ENCODE measurements at regions not wholly inside any gene's neighbourhood (a gene's known extent, or its start where the extent isn't known, plus 50 kb on each side); places are given as distances from the start of the nearest gene placed in this dataset.

GRCh38 chr18:71873695-71874094 is 670.4 kb downstream of the CBLN2 start:
- no peak for DNase-seq

- DNase-seq: no peak
Measured at GRCh38 chr18:71865888-71866287, 678.3 kb downstream of the CBLN2 start.

- DNase-seq: no peak
Measured at GRCh38 chr18:71850602-71851001, 693.5 kb downstream of the CBLN2 start.

- no peak for DNase-seq
Measured at GRCh38 chr18:71849407-71849806, 694.7 kb downstream of the CBLN2 start.

DNA sequence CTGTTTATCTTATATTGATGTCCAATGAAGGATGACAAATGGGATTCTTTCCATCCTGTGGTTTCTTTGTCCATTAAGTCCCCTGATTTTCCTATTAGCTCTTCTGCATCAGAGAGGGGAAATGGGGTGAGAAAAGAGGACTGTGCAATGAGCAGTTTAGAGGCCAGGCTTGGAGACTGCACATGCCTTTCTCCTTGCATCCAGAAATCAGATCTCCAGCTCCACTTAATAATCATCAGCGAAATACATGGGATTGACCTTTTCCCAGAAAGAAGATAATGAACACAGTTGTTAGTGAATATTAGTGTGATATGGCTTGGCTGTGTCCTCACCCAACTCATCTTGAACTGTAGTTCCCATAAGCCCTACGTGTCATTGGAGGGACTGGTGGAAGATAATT is 697.4 kb downstream of the CBLN2 start:
- no peak for DNase-seq

DNA sequence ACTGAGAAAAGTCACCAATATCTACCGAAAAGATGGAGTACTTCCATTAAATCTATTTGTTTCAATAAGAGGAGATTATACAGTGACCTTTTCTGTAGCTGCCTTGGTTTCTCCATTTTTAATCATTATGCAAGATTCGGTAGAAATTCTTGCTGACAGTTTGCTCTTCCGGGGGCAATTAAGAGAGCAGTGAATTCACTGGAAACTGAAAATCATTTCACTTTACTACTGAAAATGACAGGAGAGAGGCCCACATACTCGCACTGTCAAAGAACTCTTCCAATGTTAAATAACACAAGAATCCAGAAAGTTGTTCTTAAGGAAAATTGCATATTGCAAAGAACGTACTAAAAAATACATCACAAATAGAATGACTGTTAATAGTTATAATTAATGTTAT is 699.3 kb downstream of the CBLN2 start:
- DNase-seq: no peak

- no peak for DNase-seq
Measured at GRCh38 chr18:71842666-71843065, 701.5 kb downstream of the CBLN2 start.

- no peak for DNase-seq
Measured at GRCh38 chr18:71837547-71837946, 706.6 kb downstream of the CBLN2 start.

GRCh38 chr18:71832946-71833617 is 711.1 kb downstream of the CBLN2 start:
- no peak for DNase-seq

- DNase-seq: no peak
Measured at GRCh38 chr18:71831039-71831438, 713.1 kb downstream of the CBLN2 start.

- DNase-seq: no peak
Measured at GRCh38 chr18:71827301-71827700, 716.8 kb downstream of the CBLN2 start.

DNA sequence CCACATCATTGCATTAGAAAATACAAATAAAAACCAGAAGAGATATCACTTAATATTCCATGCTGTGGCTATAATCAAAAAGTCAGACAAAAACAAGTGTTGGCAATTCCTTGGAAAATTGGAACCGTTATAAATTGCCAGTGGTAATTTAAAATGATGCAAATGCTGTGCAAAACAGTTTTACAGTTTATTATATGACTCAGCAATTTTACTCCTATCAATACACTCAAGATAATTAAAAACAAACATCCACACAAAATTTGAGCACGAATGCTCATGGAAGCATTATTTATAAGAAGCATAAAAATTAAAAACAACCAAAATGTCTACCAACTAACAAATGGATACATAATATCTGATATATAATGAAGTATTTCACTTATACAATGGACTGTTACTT is 728.8 kb downstream of the CBLN2 start:
- no peak for DNase-seq

DNA sequence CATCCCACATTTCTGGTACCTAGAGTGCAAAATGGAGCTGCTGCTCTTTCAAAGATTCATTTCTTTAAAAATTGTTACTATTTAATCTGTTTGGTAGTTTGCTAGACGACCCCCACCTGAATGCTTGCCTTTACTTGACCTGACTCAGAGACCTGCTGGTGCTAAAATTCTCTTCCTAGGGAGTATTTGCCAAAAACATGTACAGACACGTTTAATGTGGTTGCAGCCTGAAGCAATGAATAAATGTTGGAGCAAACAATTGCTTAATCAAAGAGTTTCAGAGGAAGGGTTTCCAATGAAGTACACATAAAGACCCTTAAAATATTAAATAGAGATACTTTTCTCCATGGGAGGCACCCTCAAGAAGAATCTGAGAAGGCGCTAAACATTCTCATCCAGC is 734.4 kb downstream of the CBLN2 start:
- DNase-seq: no peak

DNA sequence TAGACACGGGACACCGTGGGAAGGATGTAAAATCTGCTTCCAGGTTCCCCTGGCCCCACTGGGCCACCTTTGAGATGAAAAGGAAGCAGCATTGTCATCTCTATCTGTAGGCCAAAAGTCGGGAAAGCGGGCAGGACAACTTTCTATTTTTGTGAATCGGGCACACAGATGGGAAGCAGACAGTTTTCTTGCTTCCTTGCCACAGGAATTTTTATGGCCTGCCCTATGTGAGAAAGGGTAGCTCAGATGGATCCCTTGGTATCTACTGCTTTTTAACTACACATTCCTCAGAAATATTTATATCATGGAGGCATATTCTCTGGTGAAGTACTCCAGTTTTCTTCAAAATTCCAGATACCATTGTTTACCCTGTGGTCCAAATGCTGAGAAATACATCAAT is 735.5 kb downstream of the CBLN2 start:
- no peak for DNase-seq

DNA sequence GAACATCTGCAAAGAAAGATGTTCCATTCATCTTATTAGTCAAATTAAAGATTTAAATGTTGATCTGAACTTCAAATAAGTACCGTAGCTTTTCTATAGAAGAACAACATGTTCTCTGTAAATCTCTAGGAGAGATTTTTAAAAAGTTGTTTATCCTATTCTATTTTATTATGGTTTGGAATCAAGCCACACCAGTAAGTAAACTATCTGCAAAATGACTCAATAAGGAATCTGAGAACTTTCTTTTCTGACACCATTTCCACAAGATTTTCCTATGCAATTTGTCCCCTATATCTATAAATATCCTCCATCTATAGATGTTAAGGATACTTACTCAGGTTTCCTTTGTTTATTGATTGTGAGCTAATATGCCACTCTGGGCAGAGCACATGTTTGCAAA is 736.6 kb downstream of the CBLN2 start:
- no peak for DNase-seq

DNA sequence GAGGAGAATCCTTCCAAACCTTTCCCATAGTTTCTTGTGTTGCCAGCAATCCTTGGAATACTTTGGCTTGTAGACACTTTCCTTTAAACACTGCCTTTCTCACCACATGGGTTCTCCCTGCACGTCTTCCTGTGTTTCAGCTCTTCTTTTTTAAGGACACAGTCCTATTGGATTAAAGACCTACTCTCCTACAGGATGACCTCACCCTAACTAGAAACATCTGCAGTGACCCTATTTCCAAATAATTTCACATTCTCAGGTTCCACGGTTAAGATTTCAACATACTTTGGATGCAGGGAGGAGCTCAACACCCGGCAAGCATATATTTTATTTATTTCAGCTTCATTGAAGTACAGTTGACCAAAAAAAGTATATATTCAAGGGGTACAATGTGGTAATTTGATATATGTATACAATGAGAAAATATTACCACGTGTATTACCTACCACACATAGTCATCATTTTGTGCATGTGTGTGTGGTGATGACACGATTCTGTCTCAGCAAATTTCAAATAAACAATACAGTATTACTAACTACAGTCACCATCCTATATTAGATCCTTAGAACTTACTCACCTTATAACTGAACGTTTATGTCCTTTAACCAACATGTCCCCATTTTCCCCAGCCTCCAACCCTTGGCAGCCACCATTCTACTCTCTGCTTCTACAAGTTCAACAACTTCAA is 745.0 kb downstream of the CBLN2 start:
- DNase-seq: no peak

GRCh38 chr18:71797554-71797953 is 746.6 kb downstream of the CBLN2 start:
- no peak for DNase-seq

DNA sequence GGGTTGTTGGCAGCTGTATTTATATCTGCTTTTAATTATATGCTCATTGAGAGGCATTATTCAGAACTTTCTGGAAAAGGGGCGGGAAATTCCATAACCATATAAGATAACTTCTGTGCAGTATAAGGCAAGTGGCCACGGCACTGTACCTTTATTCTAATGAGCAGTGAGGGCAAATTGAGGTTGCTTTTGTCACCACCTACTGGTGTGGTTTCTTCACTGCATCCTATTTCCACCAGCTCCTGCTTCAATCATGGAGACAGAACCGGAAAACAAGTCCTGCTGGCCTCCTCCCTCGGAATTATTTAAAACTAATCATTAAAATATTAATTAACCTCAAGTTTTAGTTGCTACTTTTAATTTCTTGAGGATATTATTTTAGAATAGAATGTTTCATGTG is 759.4 kb downstream of the CBLN2 start:
- DNase-seq: no peak

DNA sequence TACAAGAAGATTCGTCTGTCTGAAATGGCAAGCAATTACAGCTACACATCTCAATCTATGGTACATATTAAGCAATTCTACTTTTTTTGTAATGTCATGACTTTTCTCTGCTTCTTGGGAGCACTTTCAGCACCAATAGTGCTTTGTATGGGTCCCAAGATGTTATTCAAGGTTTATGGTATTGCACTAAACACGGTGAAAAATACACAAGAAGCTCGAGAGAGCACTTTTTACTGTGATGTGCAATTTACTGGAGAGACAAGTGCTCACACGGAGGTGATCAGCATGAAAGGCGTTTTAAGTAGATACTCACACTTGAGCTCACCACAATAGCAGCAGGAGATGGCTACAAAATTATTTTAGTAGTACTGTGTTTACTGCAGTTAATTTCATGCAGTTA is 783.6 kb downstream of the CBLN2 start:
- no peak for DNase-seq

GRCh38 chr18:71754246-71754645 is 789.9 kb downstream of the CBLN2 start:
- DNase-seq: no peak

GRCh38 chr18:71743634-71744033 is 800.5 kb downstream of the CBLN2 start:
- no peak for DNase-seq

DNA sequence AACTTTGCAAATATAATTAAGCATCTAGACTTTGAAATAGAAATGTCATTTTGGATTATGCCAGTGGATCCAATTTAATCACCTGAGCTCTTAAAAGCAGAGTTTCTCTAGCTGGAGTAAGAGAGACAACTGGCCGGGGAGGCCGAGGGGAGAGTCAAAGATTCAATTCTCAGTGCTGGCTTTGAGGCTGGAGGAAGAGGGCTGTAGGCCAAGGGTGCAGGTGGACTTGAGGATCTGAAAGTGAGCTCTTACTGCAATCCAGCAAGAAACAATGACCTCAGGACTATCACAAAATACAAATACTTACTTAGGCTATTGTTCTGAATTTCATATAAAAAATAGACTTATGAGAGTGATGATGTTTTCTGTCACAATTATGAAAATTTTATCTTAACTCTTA is 814.5 kb downstream of the CBLN2 start:
- DNase-seq: no peak

- DNase-seq: no peak
Measured at GRCh38 chr18:71727909-71728308, 816.2 kb downstream of the CBLN2 start.

- DNase-seq: no peak
Measured at GRCh38 chr18:71725256-71725655, 818.9 kb downstream of the CBLN2 start.

DNA sequence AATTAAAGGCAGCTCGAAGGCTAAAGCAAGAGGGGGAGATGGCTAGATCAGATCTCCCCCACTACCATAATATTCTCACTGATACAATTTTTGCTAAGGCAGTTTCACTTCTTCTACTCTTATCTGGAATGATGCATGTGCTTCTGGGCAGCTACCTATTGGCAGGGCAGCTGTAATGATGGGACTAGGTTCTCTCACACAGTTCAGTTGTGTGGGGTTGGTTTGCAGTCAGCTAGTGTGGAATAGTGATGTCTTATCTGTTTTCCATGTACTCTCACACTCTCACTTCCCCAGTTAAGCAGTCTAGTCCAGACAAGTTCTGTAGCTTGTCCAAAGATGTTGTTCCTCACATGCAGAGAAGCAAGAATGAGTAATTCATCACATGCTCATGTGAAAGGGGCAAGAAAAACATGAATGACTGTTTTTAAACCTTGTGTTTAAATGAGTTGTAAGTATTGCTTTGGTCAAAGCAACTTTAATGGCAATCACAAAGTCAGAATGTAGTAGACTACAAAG is 836.1 kb downstream of the CBLN2 start:
- no peak for DNase-seq

Data from T1000 (cell line).